T-helper 17 cell (primary cell): ENCODE measurements at regions not wholly inside any gene's neighbourhood (a gene's known extent, or its start where the extent isn't known, plus 50 kb on each side); places are given as distances from the start of the nearest gene placed in this dataset.
A peak's percentile ranks its signal among the peaks of the same experiment; 100 is the strongest.

Source experiments
- ATAC-seq: fragments of 150-1000 bp; cut with Tn5 transposase; 2 replicates; pipeline ENCODE4 v1.10.0; 2021; ENCODE audit warnings: mild to moderate bottlenecking, moderate library complexity
- DNase-seq, 3 donors: peaks; one replicate each; pipeline versions ENCODE4 v3.0.0 to v3.0.0-alpha.2; 2020 to 2021
- H3K9me3 ChIP-seq: one replicate; pipeline ENCODE4 v1.7.0; 2013; ENCODE audit warnings: low read length, mild to moderate bottlenecking; ENCODE audit not compliant: control insufficient read depth, poor library complexity, severe bottlenecking
- H3K27ac Mint-ChIP-seq: one replicate; pipeline ENCODE4 v1.8.0; 2022; ENCODE audit warnings: mild to moderate bottlenecking, moderate library complexity, mixed read lengths
- H3K27me3 Mint-ChIP-seq: one replicate; pipeline ENCODE4 v1.8.0; 2022; ENCODE audit warnings: mixed read lengths
- H3K36me3 Mint-ChIP-seq: one replicate; pipeline ENCODE4 v1.8.0; 2022; ENCODE audit warnings: low read depth, mixed read lengths
- H3K4me1 Mint-ChIP-seq: one replicate; pipeline ENCODE4 v1.8.0; 2022; ENCODE audit warnings: mild to moderate bottlenecking, mixed read lengths
- H3K4me3 Mint-ChIP-seq: one replicate; pipeline ENCODE4 v1.8.0; 2022; ENCODE audit warnings: mild to moderate bottlenecking, moderate library complexity, mixed read lengths

- DNase-seq = no peak
- H3K4me3 Mint-ChIP-seq = no peak overlapping the region
Observed at GRCh38 chr4:124288706-124289486, 423.6 kb downstream of the ANKRD50 start.

GRCh38 chr4:124290678-124291077, 421.9 kb downstream of the ANKRD50 start:
- no peaks in the 10 kb centered on the region for H3K4me1 Mint-ChIP-seq
- no peak for ATAC-seq
- no peak overlapping the region for H3K27ac Mint-ChIP-seq
- no peak overlapping the region for H3K4me3 Mint-ChIP-seq
- H3K9me3 ChIP-seq = no peaks in the 10 kb centered on the region
- no peaks in the 10 kb centered on the region for H3K27me3 Mint-ChIP-seq
- no peaks in the 10 kb centered on the region for H3K36me3 Mint-ChIP-seq
- DNase-seq = no peak

More at GRCh38 chr4:124288706-124289486, 423.6 kb downstream of the ANKRD50 start:
- H3K9me3 ChIP-seq = no peaks in the 10 kb centered on the region
- H3K4me1 Mint-ChIP-seq = no peaks in the 10 kb centered on the region
- no peak overlapping the region for H3K27ac Mint-ChIP-seq
- H3K36me3 Mint-ChIP-seq = no peaks in the 10 kb centered on the region
- H3K27me3 Mint-ChIP-seq = no peaks in the 10 kb centered on the region
- no peak for ATAC-seq

GRCh38 chr4:124295413-124295812, 417.1 kb downstream of the ANKRD50 start:
- H3K36me3 Mint-ChIP-seq = no peaks in the 10 kb centered on the region
- H3K9me3 ChIP-seq = no peaks in the 10 kb centered on the region
- no peak for ATAC-seq
- H3K27ac Mint-ChIP-seq = no peak overlapping the region
- DNase-seq = no peak
- no peaks in the 10 kb centered on the region for H3K4me1 Mint-ChIP-seq
- no peak overlapping the region for H3K4me3 Mint-ChIP-seq
- no peaks in the 10 kb centered on the region for H3K27me3 Mint-ChIP-seq

GRCh38 chr4:124304941-124305340, 407.6 kb downstream of the ANKRD50 start:
- no peak for DNase-seq
- Mint-ChIP-seq H3K27ac (peak overlapping the region; percentile 56), H3K4me3 (no peak overlapping the region), H3K27me3 (peaks cover 9% of the 10 kb centered on the region), H3K36me3 (no peaks in the 10 kb centered on the region), H3K4me1 (no peaks in the 10 kb centered on the region)
- no peak for ATAC-seq
- no peaks in the 10 kb centered on the region for H3K9me3 ChIP-seq

- Mint-ChIP-seq H3K27me3 (peaks cover 9% of the 10 kb centered on the region), H3K36me3 (no peaks in the 10 kb centered on the region), H3K4me1 (no peaks in the 10 kb centered on the region), H3K4me3 (no peak overlapping the region), H3K27ac (no peak overlapping the region)
- no peaks in the 10 kb centered on the region for H3K9me3 ChIP-seq
- DNase-seq (no peak), ATAC-seq (no peak)
Observed at GRCh38 chr4:124306352-124306751, 406.2 kb downstream of the ANKRD50 start.

GRCh38 chr4:124307143-124307542, 405.4 kb downstream of the ANKRD50 start:
- Mint-ChIP-seq H3K27ac (no peak overlapping the region), H3K27me3 (peaks cover 9% of the 10 kb centered on the region), H3K4me1 (no peaks in the 10 kb centered on the region), H3K4me3 (no peak overlapping the region), H3K36me3 (no peaks in the 10 kb centered on the region)
- H3K9me3 ChIP-seq = no peaks in the 10 kb centered on the region
- DNase-seq (no peak), ATAC-seq (no peak)

GRCh38 chr4:124318292-124318691, 394.2 kb downstream of the ANKRD50 start:
- DNase-seq = no peak
- no peaks in the 10 kb centered on the region for H3K9me3 ChIP-seq
- no peaks in the 10 kb centered on the region for H3K36me3 Mint-ChIP-seq
- no peak for ATAC-seq
- H3K27me3 Mint-ChIP-seq = peaks cover 18% of the 10 kb centered on the region
- H3K27ac Mint-ChIP-seq = no peak overlapping the region
- H3K4me1 Mint-ChIP-seq = peaks cover 4% of the 10 kb centered on the region
- H3K4me3 Mint-ChIP-seq = no peak overlapping the region

GRCh38 chr4:124321364-124321763, 391.2 kb downstream of the ANKRD50 start:
- no peaks in the 10 kb centered on the region for H3K36me3 Mint-ChIP-seq
- peaks cover 24% of the 10 kb centered on the region for H3K27me3 Mint-ChIP-seq
- no peak overlapping the region for H3K27ac Mint-ChIP-seq
- DNase-seq (no peak), ATAC-seq (no peak)
- H3K9me3 ChIP-seq = no peaks in the 10 kb centered on the region
- no peak overlapping the region for H3K4me3 Mint-ChIP-seq
- H3K4me1 Mint-ChIP-seq = peaks cover 4% of the 10 kb centered on the region

- DNase-seq (no peak), ATAC-seq (no peak)
- Mint-ChIP-seq H3K36me3 (no peaks in the 10 kb centered on the region), H3K27me3 (peaks cover 24% of the 10 kb centered on the region), H3K27ac (no peak overlapping the region), H3K4me1 (peaks cover 6% of the 10 kb centered on the region), H3K4me3 (no peak overlapping the region)
- H3K9me3 ChIP-seq = no peaks in the 10 kb centered on the region
Observed at GRCh38 chr4:124322234-124323065, 390.1 kb downstream of the ANKRD50 start.

GRCh38 chr4:124325690-124326089, 386.8 kb downstream of the ANKRD50 start:
- H3K27me3 Mint-ChIP-seq = peaks cover 36% of the 10 kb centered on the region
- no peaks in the 10 kb centered on the region for H3K9me3 ChIP-seq
- ATAC-seq (no peak), DNase-seq (no peak)
- H3K36me3 Mint-ChIP-seq = no peaks in the 10 kb centered on the region
- H3K27ac Mint-ChIP-seq = no peak overlapping the region
- peaks cover 2% of the 10 kb centered on the region for H3K4me1 Mint-ChIP-seq
- no peak overlapping the region for H3K4me3 Mint-ChIP-seq

GRCh38 chr4:124329134-124329533, 383.4 kb downstream of the ANKRD50 start:
- Mint-ChIP-seq H3K27me3 (peaks cover 29% of the 10 kb centered on the region), H3K36me3 (no peaks in the 10 kb centered on the region), H3K4me3 (no peak overlapping the region), H3K27ac (no peak overlapping the region), H3K4me1 (peaks cover 2% of the 10 kb centered on the region)
- H3K9me3 ChIP-seq = no peaks in the 10 kb centered on the region
- no peak for ATAC-seq
- DNase-seq = no peak

- Mint-ChIP-seq H3K4me3 (no peak overlapping the region), H3K27ac (no peak overlapping the region), H3K4me1 (peaks cover 2% of the 10 kb centered on the region), H3K36me3 (no peaks in the 10 kb centered on the region), H3K27me3 (peaks cover 24% of the 10 kb centered on the region)
- no peaks in the 10 kb centered on the region for H3K9me3 ChIP-seq
- DNase-seq (no peak), ATAC-seq (no peak)
Observed at GRCh38 chr4:124330045-124330444, 382.5 kb downstream of the ANKRD50 start.

- no peak for ATAC-seq
- no peaks in the 10 kb centered on the region for H3K36me3 Mint-ChIP-seq
- peaks cover 19% of the 10 kb centered on the region for H3K27me3 Mint-ChIP-seq
- peaks cover 2% of the 10 kb centered on the region for H3K4me1 Mint-ChIP-seq
- no peak overlapping the region for H3K4me3 Mint-ChIP-seq
- no peaks in the 10 kb centered on the region for H3K9me3 ChIP-seq
- no peak for DNase-seq
- H3K27ac Mint-ChIP-seq = no peak overlapping the region
Observed at GRCh38 chr4:124331781-124332180, 380.8 kb downstream of the ANKRD50 start.
